GM21825 (cell line): ENCODE measurements at regions not wholly inside any gene's neighbourhood (a gene's known extent, or its start where the extent isn't known, plus 50 kb on each side); places are given as distances from the start of the nearest gene placed in this dataset.
"Not testable (repeated sequence)": the region's sequence is repeated elsewhere in the genome, so short reads cannot be mapped to it uniquely, and the experiment has no call there.

Experiments
- ATAC-seq: cut with Tn5 transposase; IDR thresholded peaks from one replicate; pipeline ENCODE4 v1.9.1; 2021; ENCODE audit warnings: mild to moderate bottlenecking, moderate library complexity; ENCODE audit not compliant: unreplicated experiment

- ATAC-seq, result no peak
Measured at GRCh38 chr1:88311265-88311664, 372.8 kb upstream of the PKN2 start.

- ATAC-seq, result no peak
Measured at GRCh38 chr1:88311907-88312306, 372.2 kb upstream of the PKN2 start.

- no peak for ATAC-seq
Measured at GRCh38 chr1:88317396-88317795, 366.7 kb upstream of the PKN2 start.

- no peak for ATAC-seq
Measured at GRCh38 chr1:88318740-88319139, 365.3 kb upstream of the PKN2 start.

GRCh38 chr1:88320291-88320690 lies 363.8 kb upstream of the PKN2 start:
- ATAC-seq, result no peak

- no peak for ATAC-seq
Measured at GRCh38 chr1:88321706-88322105, 362.4 kb upstream of the PKN2 start.

GRCh38 chr1:88324899-88325298 lies 359.2 kb upstream of the PKN2 start:
- ATAC-seq, result no peak

GRCh38 chr1:88327391-88328267 lies 356.4 kb upstream of the PKN2 start:
- ATAC-seq, result no peak

GRCh38 chr1:88330201-88330600 lies 353.9 kb upstream of the PKN2 start:
- ATAC-seq, result no peak

GRCh38 chr1:88333086-88333695 lies 350.9 kb upstream of the PKN2 start:
- no peak for ATAC-seq

- no peak for ATAC-seq
Measured at GRCh38 chr1:88341447-88341846, 342.6 kb upstream of the PKN2 start.

GRCh38 chr1:88342081-88342480 lies 342.0 kb upstream of the PKN2 start:
- not testable (repeated sequence) for ATAC-seq

- no peak for ATAC-seq
Measured at GRCh38 chr1:88350648-88351047, 333.4 kb upstream of the PKN2 start.

GRCh38 chr1:88351960-88352359 lies 332.1 kb upstream of the PKN2 start:
- ATAC-seq, result no peak

- no peak for ATAC-seq
Measured at GRCh38 chr1:88354256-88354655, 329.8 kb upstream of the PKN2 start.

GRCh38 chr1:88357729-88358128 lies 326.3 kb upstream of the PKN2 start:
- ATAC-seq, result no peak

- no peak for ATAC-seq
Measured at GRCh38 chr1:88371436-88372023, 312.5 kb upstream of the PKN2 start.

GRCh38 chr1:88375977-88376376 lies 308.1 kb upstream of the PKN2 start:
- ATAC-seq, result no peak

GRCh38 chr1:88376421-88376820 lies 307.7 kb upstream of the PKN2 start:
- ATAC-seq, result no peak

- no peak for ATAC-seq
Measured at GRCh38 chr1:88378560-88378959, 305.5 kb upstream of the PKN2 start.

GRCh38 chr1:88394958-88395357 lies 289.1 kb upstream of the PKN2 start:
- ATAC-seq, result no peak

- ATAC-seq, result no peak
Measured at GRCh38 chr1:88398338-88398737, 285.7 kb upstream of the PKN2 start.
